ENCODE measurements at regions not wholly inside any gene's neighbourhood (a gene's known extent, or its start where the extent isn't known, plus 50 kb on each side); places are given as distances from the start of the nearest gene placed in this dataset.
A peak's percentile ranks its signal among the peaks of the same experiment; 100 is the strongest.

DNA sequence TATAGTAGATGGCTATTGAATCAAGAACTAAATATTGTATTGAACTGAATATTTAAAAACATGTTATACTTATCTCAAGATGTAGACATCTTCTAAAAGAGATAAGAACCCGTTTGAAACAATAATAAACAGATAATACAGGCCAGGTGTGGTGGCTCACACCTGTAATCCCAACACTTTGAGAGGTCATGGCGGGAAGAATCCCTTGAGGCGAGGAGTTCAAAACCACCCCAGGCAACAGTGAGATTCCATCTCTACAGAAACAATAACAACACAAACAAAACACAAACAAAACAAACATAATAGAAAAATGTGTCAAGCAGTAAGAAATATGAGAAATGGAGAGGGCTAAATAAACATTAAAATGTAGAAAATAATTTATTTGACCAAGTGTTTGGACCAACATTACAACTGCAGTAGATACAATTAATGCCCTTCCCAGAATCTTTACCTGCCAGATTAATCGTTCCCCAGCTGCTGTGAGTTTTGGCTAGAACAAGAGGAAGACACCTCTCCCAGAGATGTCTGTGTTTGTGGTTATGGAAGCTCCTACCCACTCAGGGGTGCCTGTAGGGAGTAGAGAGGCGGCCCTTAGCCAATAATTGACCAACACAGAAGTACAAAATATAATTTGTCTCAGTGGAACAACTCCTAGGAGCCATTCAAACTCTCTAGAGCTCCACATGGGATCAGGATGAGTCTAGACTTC is 111.9 kb upstream of the AGTR1 start:
- Histone ChIP-seq H3K9ac (ENCODE audit: low read depth in 1 of 2, low read length in 2 of 2) (no peak overlapping the region), H3K27me3 (ENCODE audit: control insufficient read depth in 2 of 2, insufficient read depth in 2 of 2, low read length in 2 of 2) (no peaks in the 10 kb centered on the region)

GRCh38 chr3:148588291-148588690 is 109.4 kb upstream of the AGTR1 start:
- H3K9me3 ChIP-seq (ENCODE audit: control insufficient read depth in 2 of 2, low read length in 2 of 2), result no peaks in the 10 kb centered on the region
- H3K4me1 ChIP-seq (ENCODE audit: control insufficient read depth in 2 of 2, insufficient read depth in 2 of 2, low read length in 2 of 2), result no peaks in the 10 kb centered on the region
- H3K9ac ChIP-seq (ENCODE audit: low read depth in 1 of 2, low read length in 2 of 2), result no peak overlapping the region
- no peaks in the 10 kb centered on the region for H3K27me3 ChIP-seq (ENCODE audit: control insufficient read depth in 2 of 2, insufficient read depth in 2 of 2, low read length in 2 of 2)
- no peaks in the 10 kb centered on the region for H3K36me3 ChIP-seq (ENCODE audit: control insufficient read depth in 2 of 2, insufficient read depth in 2 of 2, low read length in 2 of 2)
- H3K4me3 ChIP-seq (ENCODE audit: low read length in 2 of 2), result no peak overlapping the region
- H3K27ac ChIP-seq (ENCODE audit: low read depth in 2 of 2, low read length in 2 of 2), result no peak overlapping the region

More for the DNA sequence above, 111.9 kb upstream of the AGTR1 start:
- H3K4me3 ChIP-seq (ENCODE audit: low read length in 2 of 2), result no peak overlapping the region
- H3K36me3 ChIP-seq (ENCODE audit: control insufficient read depth in 2 of 2, insufficient read depth in 2 of 2, low read length in 2 of 2), result no peaks in the 10 kb centered on the region
- no peaks in the 10 kb centered on the region for H3K4me1 ChIP-seq (ENCODE audit: control insufficient read depth in 2 of 2, insufficient read depth in 2 of 2, low read length in 2 of 2)
- H3K9me3 ChIP-seq (ENCODE audit: control insufficient read depth in 2 of 2, low read length in 2 of 2), result no peaks in the 10 kb centered on the region
- no peak overlapping the region for H3K27ac ChIP-seq (ENCODE audit: low read depth in 2 of 2, low read length in 2 of 2)

DNA sequence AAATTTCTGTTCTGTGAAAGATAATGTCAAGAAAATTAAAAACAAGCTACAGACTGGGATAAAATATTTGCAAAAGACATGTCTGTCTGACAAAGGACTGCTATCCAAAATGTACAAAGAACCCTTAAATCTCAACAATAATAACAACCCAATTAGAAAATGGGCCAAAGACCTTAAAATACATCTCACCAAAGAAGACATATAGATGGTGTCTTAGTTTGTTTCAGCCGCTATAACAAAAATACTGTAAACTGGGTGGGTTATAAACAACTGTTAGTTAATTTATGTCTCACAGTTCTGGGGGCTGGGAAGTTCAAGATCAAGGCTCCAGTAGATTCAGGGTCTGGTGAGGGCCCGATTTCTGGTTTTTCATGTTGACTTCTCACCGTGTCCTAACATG is 106.2 kb upstream of the AGTR1 start:
- no peaks in the 10 kb centered on the region for H3K9me3 ChIP-seq (ENCODE audit: control insufficient read depth in 2 of 2, low read length in 2 of 2)
- no peak overlapping the region for H3K27ac ChIP-seq (ENCODE audit: low read depth in 2 of 2, low read length in 2 of 2)
- H3K4me3 ChIP-seq (ENCODE audit: low read length in 2 of 2), result no peak overlapping the region
- no peak overlapping the region for H3K9ac ChIP-seq (ENCODE audit: low read depth in 1 of 2, low read length in 2 of 2)
- H3K36me3 ChIP-seq (ENCODE audit: control insufficient read depth in 2 of 2, insufficient read depth in 2 of 2, low read length in 2 of 2), result no peaks in the 10 kb centered on the region
- no peaks in the 10 kb centered on the region for H3K27me3 ChIP-seq (ENCODE audit: control insufficient read depth in 2 of 2, insufficient read depth in 2 of 2, low read length in 2 of 2)
- no peaks in the 10 kb centered on the region for H3K4me1 ChIP-seq (ENCODE audit: control insufficient read depth in 2 of 2, insufficient read depth in 2 of 2, low read length in 2 of 2)

DNA sequence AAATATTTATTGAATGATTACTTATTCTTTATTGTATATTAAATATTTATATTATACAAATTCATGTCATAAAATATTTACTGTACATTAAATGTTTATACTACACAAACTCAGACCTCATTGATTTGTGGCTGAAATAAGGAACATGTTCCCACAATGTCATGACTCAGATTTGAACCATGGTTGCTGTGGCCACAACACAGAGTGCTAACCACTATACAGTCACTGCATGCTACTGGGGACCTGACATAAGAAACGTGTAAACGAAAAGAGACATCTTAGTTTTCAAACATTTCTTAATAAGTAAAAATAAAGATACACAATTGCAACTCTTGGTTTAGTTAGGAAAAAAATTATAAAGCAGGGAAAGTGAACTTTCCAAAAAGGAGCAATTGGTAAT is 99.1 kb upstream of the AGTR1 start:
- H3K9ac ChIP-seq (ENCODE audit: low read depth in 1 of 2, low read length in 2 of 2), result no peak overlapping the region
- no peak overlapping the region for H3K4me3 ChIP-seq (ENCODE audit: low read length in 2 of 2)
- no peaks in the 10 kb centered on the region for H3K27me3 ChIP-seq (ENCODE audit: control insufficient read depth in 2 of 2, insufficient read depth in 2 of 2, low read length in 2 of 2)
- no peaks in the 10 kb centered on the region for H3K9me3 ChIP-seq (ENCODE audit: control insufficient read depth in 2 of 2, low read length in 2 of 2)
- H3K4me1 ChIP-seq (ENCODE audit: control insufficient read depth in 2 of 2, insufficient read depth in 2 of 2, low read length in 2 of 2), result peaks cover 17 to 29% of the 10 kb centered on the region in 2 donors
- H3K27ac ChIP-seq (ENCODE audit: low read depth in 2 of 2, low read length in 2 of 2), result no peak overlapping the region
- H3K36me3 ChIP-seq (ENCODE audit: control insufficient read depth in 2 of 2, insufficient read depth in 2 of 2, low read length in 2 of 2), result no peaks in the 10 kb centered on the region

GRCh38 chr3:148599481-148599880 is 98.2 kb upstream of the AGTR1 start:
- no peaks in the 10 kb centered on the region for H3K36me3 ChIP-seq (ENCODE audit: control insufficient read depth in 2 of 2, insufficient read depth in 2 of 2, low read length in 2 of 2)
- no peaks in the 10 kb centered on the region for H3K27me3 ChIP-seq (ENCODE audit: control insufficient read depth in 2 of 2, insufficient read depth in 2 of 2, low read length in 2 of 2)
- peaks cover 17 to 29% of the 10 kb centered on the region in 2 donors for H3K4me1 ChIP-seq (ENCODE audit: control insufficient read depth in 2 of 2, insufficient read depth in 2 of 2, low read length in 2 of 2)
- no peak overlapping the region for H3K9ac ChIP-seq (ENCODE audit: low read depth in 1 of 2, low read length in 2 of 2)
- H3K4me3 ChIP-seq (ENCODE audit: low read length in 2 of 2), result no peak overlapping the region
- H3K9me3 ChIP-seq (ENCODE audit: control insufficient read depth in 2 of 2, low read length in 2 of 2), result no peaks in the 10 kb centered on the region
- peak overlapping the region in 1 of 2 donors; percentile 19 for H3K27ac ChIP-seq (ENCODE audit: low read depth in 2 of 2, low read length in 2 of 2)

DNA sequence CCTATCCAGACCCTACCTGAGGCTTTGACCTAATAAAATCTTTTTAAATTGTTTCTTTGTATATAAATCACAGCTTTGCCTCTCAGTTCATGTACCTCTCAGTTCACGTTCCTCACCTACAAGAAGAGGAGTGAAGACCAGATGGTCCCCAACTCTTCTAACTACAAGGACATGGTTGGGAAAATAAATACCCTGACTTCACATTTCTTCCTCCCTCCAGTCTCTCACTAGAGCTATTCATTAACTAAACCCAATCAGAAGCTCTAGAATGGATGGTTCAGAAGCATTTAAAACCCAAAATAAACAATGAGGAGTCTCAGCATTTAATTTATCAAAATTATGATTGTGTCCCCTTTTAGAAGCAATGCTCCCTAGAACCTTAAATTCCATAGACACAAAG is 97.3 kb upstream of the AGTR1 start:
- Histone ChIP-seq H3K4me1 (ENCODE audit: control insufficient read depth in 2 of 2, insufficient read depth in 2 of 2, low read length in 2 of 2) (peaks cover 17 to 29% of the 10 kb centered on the region in 2 donors), H3K27ac (ENCODE audit: low read depth in 2 of 2, low read length in 2 of 2) (peak overlapping the region; percentile 19 to 30), H3K27me3 (ENCODE audit: control insufficient read depth in 2 of 2, insufficient read depth in 2 of 2, low read length in 2 of 2) (no peaks in the 10 kb centered on the region)

DNA sequence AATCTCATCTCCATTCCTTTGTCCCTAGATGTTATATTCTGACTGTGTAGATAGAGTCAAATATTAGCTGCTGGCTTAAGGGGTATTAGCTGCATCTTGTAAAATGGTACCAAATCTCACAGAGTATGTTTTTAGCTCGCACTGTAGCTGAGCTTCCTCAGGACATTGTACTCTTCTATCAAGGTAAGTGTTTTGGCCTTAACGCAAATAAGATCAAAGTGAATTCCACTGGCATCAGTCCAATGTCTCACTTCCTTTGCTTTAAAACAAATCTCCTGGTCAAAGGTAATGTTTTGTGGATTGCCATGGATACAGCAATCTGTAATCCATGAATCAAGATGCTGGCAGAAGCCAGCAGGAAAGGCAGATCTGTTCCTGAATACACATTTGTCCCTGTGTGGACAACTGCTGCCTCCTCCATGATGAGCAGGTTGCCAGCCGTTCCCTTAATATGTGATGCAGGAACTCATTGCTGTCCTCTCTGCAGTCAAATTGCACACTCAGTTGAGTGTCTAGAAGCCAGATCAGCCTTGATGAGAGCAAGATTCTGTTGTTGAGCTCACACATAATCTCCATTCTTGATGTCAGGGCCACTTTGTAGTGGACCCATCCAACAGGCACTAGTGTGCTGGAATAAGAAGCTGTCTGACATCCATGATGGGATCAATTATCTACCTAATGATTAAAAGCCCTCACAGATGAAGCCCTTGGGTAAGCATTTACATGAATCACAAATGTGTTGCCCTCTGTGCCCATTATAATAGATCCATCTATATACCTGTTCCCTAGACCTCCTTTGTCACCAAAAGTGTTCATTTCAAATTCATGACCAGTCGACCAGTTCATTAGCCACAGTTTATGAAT is 96.6 kb upstream of the AGTR1 start:
- H3K27ac ChIP-seq (ENCODE audit: low read depth in 2 of 2, low read length in 2 of 2), result peak overlapping the region; percentile 63 to 70

More for the DNA sequence above, 97.3 kb upstream of the AGTR1 start:
- H3K9ac ChIP-seq (ENCODE audit: low read depth in 1 of 2, low read length in 2 of 2), result no peak overlapping the region
- no peak overlapping the region for H3K4me3 ChIP-seq (ENCODE audit: low read length in 2 of 2)
- no peaks in the 10 kb centered on the region for H3K9me3 ChIP-seq (ENCODE audit: control insufficient read depth in 2 of 2, low read length in 2 of 2)
- H3K36me3 ChIP-seq (ENCODE audit: control insufficient read depth in 2 of 2, insufficient read depth in 2 of 2, low read length in 2 of 2), result no peaks in the 10 kb centered on the region

GRCh38 chr3:148601766-148602685 is 95.7 kb upstream of the AGTR1 start:
- H3K9ac ChIP-seq (ENCODE audit: low read depth in 1 of 2, low read length in 2 of 2), result no peak overlapping the region
- H3K4me3 ChIP-seq (ENCODE audit: low read length in 2 of 2), result peak overlapping the region in 1 of 2 donors; percentile 21
- H3K27me3 ChIP-seq (ENCODE audit: control insufficient read depth in 2 of 2, insufficient read depth in 2 of 2, low read length in 2 of 2), result no peaks in the 10 kb centered on the region
- H3K27ac ChIP-seq (ENCODE audit: low read depth in 2 of 2, low read length in 2 of 2), result peak overlapping the region; percentile 63 to 70
- peaks cover 17 to 29% of the 10 kb centered on the region in 2 donors for H3K4me1 ChIP-seq (ENCODE audit: control insufficient read depth in 2 of 2, insufficient read depth in 2 of 2, low read length in 2 of 2)
- no peaks in the 10 kb centered on the region for H3K36me3 ChIP-seq (ENCODE audit: control insufficient read depth in 2 of 2, insufficient read depth in 2 of 2, low read length in 2 of 2)
- H3K9me3 ChIP-seq (ENCODE audit: control insufficient read depth in 2 of 2, low read length in 2 of 2), result no peaks in the 10 kb centered on the region

More for the DNA sequence above, 96.6 kb upstream of the AGTR1 start:
- Histone ChIP-seq H3K27me3 (ENCODE audit: control insufficient read depth in 2 of 2, insufficient read depth in 2 of 2, low read length in 2 of 2) (no peaks in the 10 kb centered on the region), H3K9ac (ENCODE audit: low read depth in 1 of 2, low read length in 2 of 2) (no peak overlapping the region), H3K9me3 (ENCODE audit: control insufficient read depth in 2 of 2, low read length in 2 of 2) (no peaks in the 10 kb centered on the region), H3K4me1 (ENCODE audit: control insufficient read depth in 2 of 2, insufficient read depth in 2 of 2, low read length in 2 of 2) (peaks cover 17 to 29% of the 10 kb centered on the region in 2 donors), H3K4me3 (ENCODE audit: low read length in 2 of 2) (no peak overlapping the region), H3K36me3 (ENCODE audit: control insufficient read depth in 2 of 2, insufficient read depth in 2 of 2, low read length in 2 of 2) (no peaks in the 10 kb centered on the region)

DNA sequence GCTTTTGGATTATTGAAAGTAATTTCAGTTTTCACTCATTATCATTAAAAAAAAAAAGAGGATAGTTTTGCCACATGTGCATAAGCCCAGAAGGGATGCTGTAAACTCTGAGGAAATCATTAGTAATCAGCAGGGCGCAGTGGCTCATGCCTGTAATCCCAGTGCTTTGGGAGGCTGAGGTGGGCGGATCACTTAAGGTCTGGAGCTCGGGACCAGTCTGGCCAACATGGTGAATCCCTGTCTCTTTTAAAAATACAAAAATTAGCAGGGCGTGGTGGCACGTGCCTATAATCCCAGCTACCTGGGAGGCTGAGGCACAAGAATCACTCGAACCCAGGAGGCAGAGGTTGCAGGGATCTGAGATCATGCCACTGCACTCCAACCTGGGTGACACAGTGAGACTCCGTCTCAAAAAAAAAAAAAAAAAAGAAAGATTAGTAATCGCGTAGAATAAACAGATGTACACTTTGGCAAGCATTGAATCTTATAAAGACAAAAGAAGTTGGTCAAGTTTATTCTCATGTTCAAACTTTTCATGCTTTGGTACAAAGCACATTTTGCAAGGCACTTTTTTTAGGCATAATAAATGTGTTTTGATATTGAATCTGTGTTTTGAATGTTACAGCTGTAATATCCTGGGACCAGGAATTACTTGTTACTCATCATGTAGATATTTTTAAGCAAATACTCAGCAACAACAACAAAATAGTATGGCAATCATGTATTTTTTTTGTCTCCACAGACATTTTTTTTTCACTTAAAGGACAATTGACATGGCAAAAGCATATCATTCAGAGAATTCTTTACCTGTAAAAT is 93.2 kb upstream of the AGTR1 start:
- no peak overlapping the region for H3K27ac ChIP-seq (ENCODE audit: low read depth in 2 of 2, low read length in 2 of 2)
- H3K9me3 ChIP-seq (ENCODE audit: control insufficient read depth in 2 of 2, low read length in 2 of 2), result no peaks in the 10 kb centered on the region
- H3K27me3 ChIP-seq (ENCODE audit: control insufficient read depth in 2 of 2, insufficient read depth in 2 of 2, low read length in 2 of 2), result no peaks in the 10 kb centered on the region

More for the DNA sequence above, 93.2 kb upstream of the AGTR1 start:
- Histone ChIP-seq H3K36me3 (ENCODE audit: control insufficient read depth in 2 of 2, insufficient read depth in 2 of 2, low read length in 2 of 2) (no peaks in the 10 kb centered on the region), H3K4me3 (ENCODE audit: low read length in 2 of 2) (no peak overlapping the region), H3K4me1 (ENCODE audit: control insufficient read depth in 2 of 2, insufficient read depth in 2 of 2, low read length in 2 of 2) (peaks cover 17 to 29% of the 10 kb centered on the region in 2 donors), H3K9ac (ENCODE audit: low read depth in 1 of 2, low read length in 2 of 2) (no peak overlapping the region)

Measured in mucosa of rectum (tissue), 2 donors.